GM12891 (cell line): ENCODE measurements at regions not wholly inside any gene's neighbourhood (a gene's known extent, or its start where the extent isn't known, plus 50 kb on each side); places are given as distances from the start of the nearest gene placed in this dataset.

Experiments used
- PAX5 ChIP-seq: IDR thresholded peaks from 2 replicates; pipeline ENCODE4 v1.6.1; 2011; ENCODE audit warnings: low read length, moderate library complexity, mild to moderate bottlenecking; ENCODE audit not compliant: insufficient read depth, severe bottlenecking
- POLR2A ChIP-seq: IDR thresholded peaks from 2 replicates; pipeline ENCODE4 v1.6.1; 2011; ENCODE audit warnings: low read depth, low read length, control low read depth
- POLR2AphosphoS5 ChIP-seq: IDR thresholded peaks from 2 replicates; pipeline ENCODE4 v1.6.1; 2011; ENCODE audit warnings: low read depth, low read length, control low read depth
- POU2F2 ChIP-seq: IDR thresholded peaks from 2 replicates; pipeline ENCODE4 v1.6.1; 2011; ENCODE audit warnings: low read depth, mild to moderate bottlenecking, control low read depth, low read length, moderate library complexity
- SPI1 ChIP-seq: IDR thresholded peaks from 2 replicates; pipeline ENCODE4 v1.6.1; 2011; ENCODE audit warnings: low read depth, low read length, control low read depth
- TAF1 ChIP-seq: IDR thresholded peaks from 2 replicates; pipeline ENCODE4 v1.6.1; 2011; ENCODE audit warnings: low read depth, low read length, control low read depth

GRCh38 chr5:17355586-17356346 lies 138.3 kb downstream of the BASP1 start:
- TF ChIP-seq TAF1 (no peak), POLR2AphosphoS5 (no peak), POLR2A (no peak), SPI1 (no peak), POU2F2 (no peak), PAX5 (no peak)
